B cell (primary cell): ENCODE measurements at regions not wholly inside any gene's neighbourhood (a gene's known extent, or its start where the extent isn't known, plus 50 kb on each side); places are given as distances from the start of the nearest gene placed in this dataset.

ENCODE experiments used
- ATAC-seq: fragments of 200-7000 bp; cut with Tn5 transposase; one replicate; pipeline ENCODE4 v1.10.0; 2021; ENCODE audit warnings: low read depth, mild to moderate bottlenecking, moderate number of reproducible peaks, moderate library complexity
- CTCF ChIA-PET: fragments of 350-600 bp; sonication (Branson Sonifier 250); formaldehyde crosslinking; loops from one replicate; lab custom pipeline; 2021; ENCODE audit warnings: antibody characterized with exemption, inconsistent platforms; lab: Charles Lee
- POLR2A ChIA-PET: fragments of 350-600 bp; sonication (Branson Sonifier 250); formaldehyde crosslinking; loops from one replicate; lab custom pipeline; 2021; ENCODE audit warnings: antibody characterized with exemption; lab: Charles Lee
- DNase-seq: peaks from one replicate; pipeline ENCODE4 v3.0.0; 2013
- H2AFZ ChIP-seq: 2 replicates; pipeline ENCODE4 v1.6.1; 2012; ENCODE audit warnings: mild to moderate bottlenecking, low read depth, low read length; ENCODE audit not compliant: insufficient read depth, poor library complexity, severe bottlenecking
- H3K27ac ChIP-seq, 2 donors: 1 replicate in 1 of 2; 2 replicates in 1 of 2; pipeline ENCODE4 v1.5.1; 2012 to 2013; ENCODE audit warnings: low read length in 2 of 2, mild to moderate bottlenecking in 2 of 2, moderate library complexity in 1 of 2
- H3K27me3 ChIP-seq, 4 experiments: fragments of 200-600 bp in 1 of 4; sonication (generic) in 1 of 4; replicated peaks in 1 of 4; 1 replicate in 2 of 4; 2 replicates in 2 of 4; pipeline versions ENCODE4 v1.6.1 to v1.7.0; 2013 to 2016; ENCODE audit warnings: low read length in 3 of 4, mild to moderate bottlenecking in 2 of 4, mixed read lengths in 1 of 4, moderate library complexity in 1 of 4; ENCODE audit not compliant: insufficient read depth in 4 of 4, control insufficient read depth in 3 of 4; ENCODE audit errors: control extremely low read depth in 1 of 4
- H3K36me3 ChIP-seq, 2 experiments: replicated peaks in 1 of 2; 1 replicate in 1 of 2; 2 replicates in 1 of 2; pipeline versions ENCODE4 v1.6.1 to v1.7.1; 2013; ENCODE audit warnings: low read length in 1 of 2; ENCODE audit not compliant: insufficient read depth in 2 of 2, control insufficient read depth in 1 of 2; ENCODE audit errors: control extremely low read depth in 1 of 2, extremely low read depth in 1 of 2
- H3K4me1 ChIP-seq, 2 donors: fragments of 200-600 bp in 1 of 2; sonication (generic) in 1 of 2; 1 replicate in 1 of 2; 2 replicates in 1 of 2; pipeline versions ENCODE4 v1.5.1 to v1.6.1; 2013 to 2017; ENCODE audit warnings: low read length in 2 of 2; ENCODE audit not compliant: control insufficient read depth in 2 of 2, insufficient read depth in 2 of 2
- H3K4me2 ChIP-seq: replicated peaks from 2 replicates; pipeline ENCODE3; 2012; ENCODE audit warnings: mild to moderate bottlenecking, low read depth, low read length; ENCODE audit not compliant: poor library complexity, severe bottlenecking
- H3K4me3 ChIP-seq, 5 experiments: fragments of 200-600 bp in 1 of 5; sonication (generic) in 1 of 5; 1 replicate in 3 of 5; 2 replicates in 2 of 5; pipeline versions ENCODE4 v1.5.1 to v1.7.0; 2011 to 2016; ENCODE audit warnings: low read length in 4 of 5, mild to moderate bottlenecking in 4 of 5, low read depth in 2 of 5, control low read depth in 1 of 5, moderate library complexity in 1 of 5; ENCODE audit not compliant: insufficient read depth in 1 of 5; ENCODE audit errors: control extremely low read depth in 1 of 5, extremely low read depth in 1 of 5
- H3K79me2 ChIP-seq: fragments of 200-600 bp; sonication (generic); one replicate; pipeline ENCODE4 v1.6.0; 2016; ENCODE audit warnings: low read length; ENCODE audit not compliant: control insufficient read depth, insufficient read depth
- H3K9ac ChIP-seq: fragments of 200-600 bp; sonication (generic); 2 replicates; pipeline ENCODE4 v1.6.1; 2017; ENCODE audit warnings: mild to moderate bottlenecking, low read length, moderate library complexity
- H3K9me3 ChIP-seq, 3 donors: one replicate each; pipeline versions ENCODE4 v1.6.1 to v1.7.1; 2013; ENCODE audit warnings: low read length in 2 of 3; ENCODE audit not compliant: control insufficient read depth in 2 of 3, insufficient read depth in 1 of 3; ENCODE audit errors: control extremely low read depth in 1 of 3
- H4K20me1 ChIP-seq: 2 replicates; pipeline ENCODE4 v1.6.0; 2012; ENCODE audit warnings: mild to moderate bottlenecking, low read length; ENCODE audit not compliant: insufficient read depth, control insufficient read depth, poor library complexity, severe bottlenecking
- H3K27ac Mint-ChIP-seq: one replicate; pipeline ENCODE4 v1.8.0; 2021; ENCODE audit warnings: mixed read lengths
- H3K27me3 Mint-ChIP-seq: one replicate; pipeline ENCODE4 v1.8.0; 2021; ENCODE audit warnings: mixed read lengths
- H3K4me1 Mint-ChIP-seq: one replicate; pipeline ENCODE4 v1.8.0; 2021; ENCODE audit warnings: mixed read lengths
- H3K4me3 Mint-ChIP-seq: one replicate; pipeline ENCODE4 v1.8.0; 2021; ENCODE audit warnings: mixed read lengths
- H3K9me3 Mint-ChIP-seq: one replicate; pipeline ENCODE4 v1.8.0; 2022; ENCODE audit warnings: mixed read lengths; ENCODE audit not compliant: insufficient read depth
- EZH2 ChIP-seq: IDR thresholded peaks from 2 replicates; pipeline ENCODE4 v1.6.1; 2012; ENCODE audit warnings: borderline replicate concordance, low read depth, mild to moderate bottlenecking, moderate library complexity, low read length; ENCODE audit not compliant: insufficient read depth, poor library complexity, severe bottlenecking
- WGBS: methylation state at CpG from one replicate; pipeline ENCODE4 v1.1.5; 2013; ENCODE audit warnings: missing lambda C conversion rate; ENCODE audit not compliant: insufficient coverage; 5-methylcytosine and 5-hydroxymethylcytosine counted together
- intact Hi-C: fragments of 100-400 bp; cut with micrococcal nuclease; formaldehyde crosslinking; loops from one replicate; pipeline ENCODE4 v1.10.0; 2022
- TF ChIP-seq, protein P1 (sequence below): fragments of 200-600 bp; IDR thresholded peaks from one replicate; pipeline ENCODE4 v1.8.0; 2022; ENCODE audit warnings: antibody characterized with exemption, mild to moderate bottlenecking

DNA sequence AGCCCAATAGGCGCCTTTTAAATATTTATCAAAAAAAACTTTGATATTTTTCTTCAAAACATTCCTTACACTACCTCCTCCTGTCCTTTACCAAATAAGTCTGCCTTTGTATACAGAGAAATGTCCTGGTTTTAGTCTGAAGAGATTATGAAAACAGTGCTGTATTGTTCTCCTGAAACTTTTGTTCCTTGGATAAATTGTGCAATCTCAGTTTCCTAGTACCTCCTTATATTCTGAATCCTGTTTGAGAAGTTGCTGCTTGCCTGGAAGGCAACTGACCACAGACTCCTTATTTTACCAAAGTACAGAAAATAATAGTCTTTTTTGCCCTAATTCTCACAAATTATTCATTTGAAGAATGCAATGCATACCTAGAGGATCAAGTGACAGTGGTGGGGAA, 349.5 kb downstream of the EPHA7 start:
- ChIA-PET CTCF (no interaction called here), POLR2A (no interaction called here)
- WGBS, result 80% methylated on average over 1 of the region's 1 CpG
- H3K4me1 ChIP-seq, result no peaks in the 10 kb centered on the region
- Mint-ChIP-seq H3K4me3 (no peak overlapping the region), H3K27me3 (no peaks in the 10 kb centered on the region), H3K4me1 (no peaks in the 10 kb centered on the region), H3K9me3 (no peaks in the 10 kb centered on the region), H3K27ac (no peak overlapping the region)
- H4K20me1 ChIP-seq, result no peaks in the 10 kb centered on the region
- H3K4me2 ChIP-seq, result no peak overlapping the region
- H3K27ac ChIP-seq, result no peak overlapping the region
- intact Hi-C loops, result no loop called here
- no peak overlapping the region for H3K9ac ChIP-seq
- ATAC-seq, result no peak
- H2AFZ ChIP-seq, result no peak overlapping the region
- DNase-seq, result no peak
- H3K9me3 ChIP-seq, result peaks cover 0 to 9% (median 0%) of the 10 kb centered on the region in 3 donors
- H3K27me3 ChIP-seq, result no peaks in the 10 kb centered on the region
- no peak for TF ChIP-seq EZH2
- TF ChIP-seq, protein P1, sequence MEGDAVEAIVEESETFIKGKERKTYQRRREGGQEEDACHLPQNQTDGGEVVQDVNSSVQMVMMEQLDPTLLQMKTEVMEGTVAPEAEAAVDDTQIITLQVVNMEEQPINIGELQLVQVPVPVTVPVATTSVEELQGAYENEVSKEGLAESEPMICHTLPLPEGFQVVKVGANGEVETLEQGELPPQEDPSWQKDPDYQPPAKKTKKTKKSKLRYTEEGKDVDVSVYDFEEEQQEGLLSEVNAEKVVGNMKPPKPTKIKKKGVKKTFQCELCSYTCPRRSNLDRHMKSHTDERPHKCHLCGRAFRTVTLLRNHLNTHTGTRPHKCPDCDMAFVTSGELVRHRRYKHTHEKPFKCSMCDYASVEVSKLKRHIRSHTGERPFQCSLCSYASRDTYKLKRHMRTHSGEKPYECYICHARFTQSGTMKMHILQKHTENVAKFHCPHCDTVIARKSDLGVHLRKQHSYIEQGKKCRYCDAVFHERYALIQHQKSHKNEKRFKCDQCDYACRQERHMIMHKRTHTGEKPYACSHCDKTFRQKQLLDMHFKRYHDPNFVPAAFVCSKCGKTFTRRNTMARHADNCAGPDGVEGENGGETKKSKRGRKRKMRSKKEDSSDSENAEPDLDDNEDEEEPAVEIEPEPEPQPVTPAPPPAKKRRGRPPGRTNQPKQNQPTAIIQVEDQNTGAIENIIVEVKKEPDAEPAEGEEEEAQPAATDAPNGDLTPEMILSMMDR, result no peak
- H3K36me3 ChIP-seq, result no peaks in the 10 kb centered on the region
- H3K4me3 ChIP-seq, result no peak overlapping the region
- H3K79me2 ChIP-seq, result no peaks in the 10 kb centered on the region

DNA sequence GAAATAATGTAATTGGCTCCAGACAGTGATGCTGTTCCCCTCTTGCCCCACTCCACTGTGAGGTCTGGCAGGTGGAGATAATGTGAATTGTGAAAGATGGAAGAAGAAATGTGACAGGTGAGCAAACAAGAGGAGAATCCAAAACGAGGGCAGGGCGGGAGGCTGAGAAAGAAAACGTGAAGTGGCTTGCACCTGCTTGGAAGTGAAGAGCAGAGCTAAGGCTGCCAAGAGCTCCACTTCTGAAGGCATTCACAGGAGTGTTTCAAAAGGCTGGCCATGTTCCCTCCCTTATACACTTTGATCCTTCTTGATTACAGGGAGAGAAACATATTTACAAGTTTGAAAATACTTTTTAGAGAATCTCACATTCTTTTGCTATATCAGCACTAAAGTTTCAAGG, 359.4 kb downstream of the EPHA7 start:
- Histone ChIP-seq H2AFZ (no peak overlapping the region), H3K4me1 (no peaks in the 10 kb centered on the region), H3K4me2 (no peak overlapping the region), H3K36me3 (no peaks in the 10 kb centered on the region), H3K27me3 (no peaks in the 10 kb centered on the region), H3K79me2 (no peaks in the 10 kb centered on the region), H3K9me3 (no peaks in the 10 kb centered on the region), H4K20me1 (no peaks in the 10 kb centered on the region), H3K27ac (no peak overlapping the region), H3K9ac (no peak overlapping the region), H3K4me3 (no peak overlapping the region)
- no peak overlapping the region for H3K4me3 Mint-ChIP-seq
- H3K27me3 Mint-ChIP-seq, result no peaks in the 10 kb centered on the region
- DNase-seq (no peak), ATAC-seq (no peak)
- H3K9me3 Mint-ChIP-seq, result peaks cover 2% of the 10 kb centered on the region
- ChIA-PET CTCF (no interaction called here), POLR2A (no interaction called here)
- no peaks in the 10 kb centered on the region for H3K4me1 Mint-ChIP-seq
- 49% methylated on average over 2 of the region's 3 CpGs for WGBS
- H3K27ac Mint-ChIP-seq, result no peak overlapping the region
- TF ChIP-seq, protein P1, result no peak
- TF ChIP-seq EZH2, result no peak
- intact Hi-C loops, result no loop called here
